HK-2 (cell line): ENCODE measurements at regions not wholly inside any gene's neighbourhood (a gene's known extent, or its start where the extent isn't known, plus 50 kb on each side); places are given as distances from the start of the nearest gene placed in this dataset.

ENCODE experiments used
- DNase-seq: peaks from one replicate; pipeline ENCODE4 v3.0.0-alpha.2; 2018; ENCODE audit not compliant: unreplicated experiment

GRCh38 chr2:16296331-16297250 lies 356.2 kb downstream of the MYCN start:
- DNase-seq: no peak

GRCh38 chr2:16296038-16296290 lies 355.6 kb downstream of the MYCN start:
- no peak for DNase-seq

GRCh38 chr2:16294791-16295190 lies 354.4 kb downstream of the MYCN start:
- DNase-seq: no peak

GRCh38 chr2:16293871-16294270 lies 353.5 kb downstream of the MYCN start:
- no peak for DNase-seq

GRCh38 chr2:16293398-16293797 lies 353.0 kb downstream of the MYCN start:
- DNase-seq: no peak

- no peak for DNase-seq
Measured at GRCh38 chr2:16291731-16292550, 351.6 kb downstream of the MYCN start.

GRCh38 chr2:16291226-16291625 lies 350.9 kb downstream of the MYCN start:
- no peak for DNase-seq

GRCh38 chr2:16290311-16291020 lies 350.1 kb downstream of the MYCN start:
- DNase-seq: no peak

- no peak for DNase-seq
Measured at GRCh38 chr2:16288371-16289112, 348.2 kb downstream of the MYCN start.

GRCh38 chr2:16287831-16288230 lies 347.5 kb downstream of the MYCN start:
- DNase-seq: no peak

GRCh38 chr2:16287281-16287680 lies 346.9 kb downstream of the MYCN start:
- no peak for DNase-seq

GRCh38 chr2:16285813-16286510 lies 345.6 kb downstream of the MYCN start:
- DNase-seq: no peak

GRCh38 chr2:16284941-16285625 lies 344.7 kb downstream of the MYCN start:
- DNase-seq: no peak

GRCh38 chr2:16283071-16283850 lies 342.9 kb downstream of the MYCN start:
- no peak for DNase-seq

- no peak for DNase-seq
Measured at GRCh38 chr2:16282511-16282910, 342.2 kb downstream of the MYCN start.

- no peak for DNase-seq
Measured at GRCh38 chr2:16281451-16282335, 341.3 kb downstream of the MYCN start.

- no peak for DNase-seq
Measured at GRCh38 chr2:16280081-16280480, 339.7 kb downstream of the MYCN start.

- no peak for DNase-seq
Measured at GRCh38 chr2:16279641-16280040, 339.3 kb downstream of the MYCN start.

- no peak for DNase-seq
Measured at GRCh38 chr2:16279201-16279570, 338.8 kb downstream of the MYCN start.
